PC-3 (cell line): ENCODE measurements at regions not wholly inside any gene's neighbourhood (a gene's known extent, or its start where the extent isn't known, plus 50 kb on each side); places are given as distances from the start of the nearest gene placed in this dataset.

ENCODE experiments used
- CTCF ChIP-seq: fragments of 300-600 bp; sonication (generic); conservative IDR thresholded peaks from 2 replicates; pipeline ENCODE4 v1.5.1; 2017; ENCODE audit warnings: antibody characterized with exemption, low read depth, mild to moderate bottlenecking, low read length
- EZH2phosphoT487 ChIP-seq: fragments of 300-600 bp; sonication (generic); IDR thresholded peaks from 2 replicates; pipeline ENCODE4 v1.6.1; 2018; ENCODE audit warnings: mild to moderate bottlenecking, antibody characterized with exemption, low read length, borderline replicate concordance

- TF ChIP-seq CTCF (no peak), EZH2phosphoT487 (no peak)
These were observed 201.0 kb upstream of the BCL6 start for GRCh38 chr3:187946163-187946691.
